ENCODE measurements at regions not wholly inside any gene's neighbourhood (a gene's known extent, or its start where the extent isn't known, plus 50 kb on each side); places are given as distances from the start of the nearest gene placed in this dataset.

GRCh38 chr11:110860461-110860860 lies 148.2 kb upstream of the ARHGAP20 start (continued):
- TF ChIP-seq GLI2 (tag by site-specific recombination; IDR thresholded peaks at IDR 0.05; ENCODE audit: borderline replicate concordance, low read depth) (no peak), SCRT2 (tag by site-specific recombination; IDR thresholded peaks at IDR 0.05) (no peak), ZNF488 (tag by site-specific recombination; IDR thresholded peaks at IDR 0.05) (no peak), ZNF10 (tag by site-specific recombination; IDR thresholded peaks at IDR 0.05) (no peak), ZBTB20 (tag by site-specific recombination; IDR thresholded peaks at IDR 0.05) (no peak), ZNF777 (tag by site-specific recombination; IDR thresholded peaks at IDR 0.05; ENCODE audit: borderline replicate concordance) (no peak)
- TF ChIP-seq, protein P1, sequence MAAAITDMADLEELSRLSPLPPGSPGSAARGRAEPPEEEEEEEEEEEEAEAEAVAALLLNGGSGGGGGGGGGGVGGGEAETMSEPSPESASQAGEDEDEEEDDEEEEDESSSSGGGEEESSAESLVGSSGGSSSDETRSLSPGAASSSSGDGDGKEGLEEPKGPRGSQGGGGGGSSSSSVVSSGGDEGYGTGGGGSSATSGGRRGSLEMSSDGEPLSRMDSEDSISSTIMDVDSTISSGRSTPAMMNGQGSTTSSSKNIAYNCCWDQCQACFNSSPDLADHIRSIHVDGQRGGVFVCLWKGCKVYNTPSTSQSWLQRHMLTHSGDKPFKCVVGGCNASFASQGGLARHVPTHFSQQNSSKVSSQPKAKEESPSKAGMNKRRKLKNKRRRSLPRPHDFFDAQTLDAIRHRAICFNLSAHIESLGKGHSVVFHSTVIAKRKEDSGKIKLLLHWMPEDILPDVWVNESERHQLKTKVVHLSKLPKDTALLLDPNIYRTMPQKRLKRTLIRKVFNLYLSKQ (tag by site-specific recombination; IDR thresholded peaks at IDR 0.05; ENCODE audit: borderline replicate concordance) = no peak

DNA sequence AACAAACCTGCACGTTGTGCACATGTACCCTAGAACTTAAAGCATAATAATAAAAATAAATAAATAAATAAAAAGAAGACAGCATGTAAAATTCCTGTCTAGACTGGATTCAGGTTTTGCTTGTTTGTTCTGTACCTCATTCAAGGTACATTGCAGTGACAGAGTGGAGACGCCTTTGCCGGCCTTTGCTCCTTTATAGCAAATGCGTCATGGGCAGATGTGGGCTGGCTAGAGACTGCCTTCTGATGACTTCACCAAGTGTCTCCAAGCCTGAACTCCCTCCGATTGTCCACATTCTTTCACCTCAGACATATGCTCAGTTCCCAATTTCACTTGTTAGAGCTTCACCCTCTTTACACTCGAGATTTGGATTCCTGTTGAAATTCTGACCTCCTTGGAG lies 147.8 kb upstream of the ARHGAP20 start:
- H3K4me3 ChIP-seq (ENCODE audit: low read depth, low read length) = no peak overlapping the region
- no peaks in the 10 kb centered on the region for H3K4me1 ChIP-seq (ENCODE audit: control insufficient read depth, insufficient read depth, low read length)
- no peak for TF ChIP-seq KLF1 (tag by site-specific recombination; IDR thresholded peaks at IDR 0.05)
- H3K36me3 ChIP-seq (ENCODE audit: control insufficient read depth in 2 of 2, insufficient read depth in 1 of 2, low read length in 2 of 2) = no peaks in the 10 kb centered on the region
- ChIA-PET CTCF (no interaction called here), POLR2A (no interaction called here)
- H3K9me3 ChIP-seq (ENCODE audit: control insufficient read depth, insufficient read depth, low read depth, low read length) = no peaks in the 10 kb centered on the region
- H3K27ac ChIP-seq (ENCODE audit: extremely low read depth, low read depth, low read length) = no peak overlapping the region

GRCh38 chr11:110859240-110859840 lies 147.1 kb upstream of the ARHGAP20 start:
- Histone ChIP-seq H3K4me1 (ENCODE audit: control insufficient read depth, insufficient read depth, low read length) (no peaks in the 10 kb centered on the region), H3K36me3 (ENCODE audit: control insufficient read depth in 2 of 2, insufficient read depth in 1 of 2, low read length in 2 of 2) (no peaks in the 10 kb centered on the region), H3K4me3 (ENCODE audit: low read depth, low read length) (no peak overlapping the region), H3K27ac (ENCODE audit: extremely low read depth, low read depth, low read length) (no peak overlapping the region), H3K9me3 (ENCODE audit: control insufficient read depth, insufficient read depth, low read depth, low read length) (no peaks in the 10 kb centered on the region)
- no peak for TF ChIP-seq ZSCAN23 (tag by site-specific recombination; IDR thresholded peaks at IDR 0.05)
- TF ChIP-seq BCL11B (tag by site-specific recombination; IDR thresholded peaks at IDR 0.05; ENCODE audit: low read depth) = no peak
- TF ChIP-seq, protein P1 (tag by site-specific recombination; IDR thresholded peaks at IDR 0.05; ENCODE audit: borderline replicate concordance) = no peak
- TF ChIP-seq HOXD13 (CRISPR knock-in tag; IDR thresholded peaks at IDR 0.05; ENCODE audit: borderline replicate concordance) = no peak
- TF ChIP-seq ZNF561 (tag by site-specific recombination; IDR thresholded peaks at IDR 0.05; ENCODE audit: borderline replicate concordance) = no peak
- no peak for TF ChIP-seq ZNF184 (tag by site-specific recombination; IDR thresholded peaks at IDR 0.05)
- TF ChIP-seq ZNF354C (tag by site-specific recombination; IDR thresholded peaks at IDR 0.05; ENCODE audit: borderline replicate concordance, low read depth) = no peak
- TF ChIP-seq, protein P2, sequence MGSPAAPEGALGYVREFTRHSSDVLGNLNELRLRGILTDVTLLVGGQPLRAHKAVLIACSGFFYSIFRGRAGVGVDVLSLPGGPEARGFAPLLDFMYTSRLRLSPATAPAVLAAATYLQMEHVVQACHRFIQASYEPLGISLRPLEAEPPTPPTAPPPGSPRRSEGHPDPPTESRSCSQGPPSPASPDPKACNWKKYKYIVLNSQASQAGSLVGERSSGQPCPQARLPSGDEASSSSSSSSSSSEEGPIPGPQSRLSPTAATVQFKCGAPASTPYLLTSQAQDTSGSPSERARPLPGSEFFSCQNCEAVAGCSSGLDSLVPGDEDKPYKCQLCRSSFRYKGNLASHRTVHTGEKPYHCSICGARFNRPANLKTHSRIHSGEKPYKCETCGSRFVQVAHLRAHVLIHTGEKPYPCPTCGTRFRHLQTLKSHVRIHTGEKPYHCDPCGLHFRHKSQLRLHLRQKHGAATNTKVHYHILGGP (tag by site-specific recombination; IDR thresholded peaks at IDR 0.05) = no peak
- TF ChIP-seq, protein P3, sequence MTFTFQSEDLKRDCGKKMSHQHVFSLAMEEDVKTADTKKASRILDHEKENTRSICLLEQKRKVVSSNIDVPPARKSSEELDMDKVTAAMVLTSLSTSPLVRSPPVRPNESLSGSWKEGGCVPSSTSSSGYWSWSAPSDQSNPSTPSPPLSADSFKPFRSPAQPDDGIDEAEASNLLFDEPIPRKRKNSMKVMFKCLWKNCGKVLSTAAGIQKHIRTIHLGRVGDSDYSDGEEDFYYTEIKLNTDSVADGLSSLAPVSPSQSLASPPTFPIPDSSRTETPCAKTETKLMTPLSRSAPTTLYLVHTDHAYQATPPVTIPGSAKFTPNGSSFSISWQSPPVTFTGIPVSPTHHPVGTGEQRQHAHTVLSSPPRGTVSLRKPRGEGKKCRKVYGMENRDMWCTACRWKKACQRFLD (tag by site-specific recombination; IDR thresholded peaks at IDR 0.05) = no peak
- TF ChIP-seq KLF8 (tag by site-specific recombination; IDR thresholded peaks at IDR 0.05) = no peak
- no peak for TF ChIP-seq EGR2 (tag by site-specific recombination; IDR thresholded peaks at IDR 0.05; ENCODE audit: low read depth)
- no peak for TF ChIP-seq GLIS1 (tag by site-specific recombination; IDR thresholded peaks at IDR 0.05)
- ChIA-PET POLR2A (interaction anchor here (0.9 kb wide), 1 partner anchor 380 kb away, joined by 4 read pairs; no protein-coding TSS in a partner anchor), CTCF (no interaction called here)
